ENCODE measurements at regions not wholly inside any gene's neighbourhood (a gene's known extent, or its start where the extent isn't known, plus 50 kb on each side); places are given as distances from the start of the nearest gene placed in this dataset.

DNA sequence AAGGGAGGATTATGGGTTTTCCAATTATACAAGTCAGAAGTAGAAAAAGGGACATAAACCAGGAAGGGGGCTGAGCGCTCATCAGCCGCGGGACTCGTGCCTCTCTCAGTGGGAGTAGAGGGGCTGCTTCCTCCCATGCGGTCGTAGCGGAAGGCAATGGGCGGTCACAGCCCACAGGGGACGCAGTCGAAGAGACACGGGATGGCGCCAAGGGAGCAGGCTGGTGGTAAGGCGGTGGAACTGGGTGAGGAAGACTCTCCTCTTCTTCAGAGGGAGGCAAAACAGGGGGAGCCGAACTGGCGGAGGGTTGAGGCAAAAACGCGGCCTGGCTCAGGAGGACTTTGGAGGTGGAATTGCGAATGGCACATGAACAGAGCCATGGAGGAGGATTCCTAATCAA, 677.7 kb downstream of the TMEM121 start:
- Mint-ChIP-seq H3K9me3 (ENCODE audit: insufficient read depth) (no peaks in the 10 kb centered on the region), H3K27me3 (ENCODE audit: low read depth) (peaks cover 35% of the 10 kb centered on the region), H3K4me3 (no peak overlapping the region), H3K4me1 (ENCODE audit: low read depth) (peaks cover 10% of the 10 kb centered on the region), H3K27ac (no peak overlapping the region), H3K36me3 (ENCODE audit: low read depth) (no peaks in the 10 kb centered on the region)
- ATAC-seq (no peak), DNase-seq (no peak)
- ChIA-PET POLR2A (no interaction called here), CTCF (interaction anchor here (1.7 kb wide), 1 partner anchor 20 kb away, joined by 3 read pairs; no protein-coding TSS in a partner anchor)

DNA sequence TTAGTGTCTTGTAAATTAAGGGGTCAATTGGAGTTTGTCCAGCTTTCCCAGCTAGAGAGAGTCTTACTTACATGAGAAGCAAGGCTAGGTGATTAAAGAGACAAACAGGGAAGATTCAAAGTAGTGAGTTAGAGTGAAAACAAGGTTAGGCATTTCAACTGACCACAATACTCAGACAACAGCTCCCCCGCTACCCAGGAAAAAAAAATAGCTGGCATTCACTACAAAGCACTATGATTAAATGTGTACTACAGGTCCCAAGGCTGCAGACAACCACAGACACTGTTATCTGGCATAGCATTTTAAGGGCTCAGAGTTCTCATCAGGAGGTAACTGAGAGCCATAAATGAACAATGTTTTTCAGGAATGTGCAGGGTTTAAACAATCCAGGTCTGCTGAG, 680.9 kb downstream of the TMEM121 start:
- ATAC-seq: no peak
- DNase-seq: no peak
- ChIA-PET POLR2A (no interaction called here), CTCF (interaction anchor here (1.2 kb wide), 1 partner anchor 16 kb away, joined by 3 read pairs; no protein-coding TSS in a partner anchor)
- no peaks in the 10 kb centered on the region for H3K36me3 Mint-ChIP-seq (ENCODE audit: low read depth)
- H3K4me1 Mint-ChIP-seq (ENCODE audit: low read depth): peaks cover 14% of the 10 kb centered on the region
- no peaks in the 10 kb centered on the region for H3K9me3 Mint-ChIP-seq (ENCODE audit: insufficient read depth)
- H3K27me3 Mint-ChIP-seq (ENCODE audit: low read depth): peaks cover 20% of the 10 kb centered on the region
- H3K27ac Mint-ChIP-seq: no peak overlapping the region
- no peak overlapping the region for H3K4me3 Mint-ChIP-seq

- CTCF ChIA-PET: interaction anchor here (1.4 to 2.9 kb wide), 3 partner anchors 15 to 259 kb away, joined by 6 to 30 read pairs (median 11); no protein-coding TSS in a partner anchor
These were observed 682.4 kb downstream of the TMEM121 start for GRCh38 chr14:106208794-106209193.

DNA sequence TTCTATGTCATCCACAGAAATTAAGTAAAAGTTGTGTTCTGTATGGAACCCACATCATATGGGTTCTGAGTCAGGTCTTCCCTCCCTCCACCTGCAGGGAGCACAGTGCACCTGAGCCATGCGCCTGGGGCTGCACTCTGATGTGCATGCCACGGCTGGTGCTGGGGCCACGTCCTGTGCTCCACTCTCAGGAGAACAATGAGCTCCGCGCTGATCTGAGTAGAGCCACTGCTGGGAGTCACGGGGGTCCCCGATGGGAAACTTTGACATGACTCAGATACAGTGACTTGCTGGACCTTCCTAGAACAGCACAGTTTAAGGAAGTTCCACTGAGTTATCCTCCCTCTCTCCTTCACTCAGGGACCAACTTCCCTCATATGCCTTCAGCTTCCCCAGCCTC, 683.4 kb downstream of the TMEM121 start:
- CTCF ChIA-PET: interaction anchor here (0.6 to 2.9 kb wide), 24 partner anchors 9 to 258 kb away, joined by 3 to 30 read pairs (median 4); no protein-coding TSS in a partner anchor
- DNase-seq (peak; percentile 27), ATAC-seq (peak; percentile 61)
- peaks cover 14% of the 10 kb centered on the region for H3K4me1 Mint-ChIP-seq (ENCODE audit: low read depth)
- no peak overlapping the region for H3K4me3 Mint-ChIP-seq
- H3K36me3 Mint-ChIP-seq (ENCODE audit: low read depth): no peaks in the 10 kb centered on the region
- peak overlapping the region; percentile 80 for H3K27ac Mint-ChIP-seq
- POLR2A ChIA-PET: no interaction called here
- H3K9me3 Mint-ChIP-seq (ENCODE audit: insufficient read depth): no peaks in the 10 kb centered on the region
- peaks cover 24% of the 10 kb centered on the region for H3K27me3 Mint-ChIP-seq (ENCODE audit: low read depth)

More at GRCh38 chr14:106208794-106209193, 682.4 kb downstream of the TMEM121 start:
- POLR2A ChIA-PET: no interaction called here
- H3K4me1 Mint-ChIP-seq (ENCODE audit: low read depth): peaks cover 14% of the 10 kb centered on the region
- no peaks in the 10 kb centered on the region for H3K9me3 Mint-ChIP-seq (ENCODE audit: insufficient read depth)
- peaks cover 19% of the 10 kb centered on the region for H3K27me3 Mint-ChIP-seq (ENCODE audit: low read depth)
- ATAC-seq (no peak), DNase-seq (no peak)
- H3K4me3 Mint-ChIP-seq: no peak overlapping the region
- no peak overlapping the region for H3K27ac Mint-ChIP-seq
- no peaks in the 10 kb centered on the region for H3K36me3 Mint-ChIP-seq (ENCODE audit: low read depth)

- ChIA-PET POLR2A (no interaction called here), CTCF (interaction anchor here (0.7 to 2.9 kb wide), 23 partner anchors 10 to 257 kb away, joined by 3 to 30 read pairs (median 4); no protein-coding TSS in a partner anchor)
- H3K4me1 Mint-ChIP-seq (ENCODE audit: low read depth): peaks cover 14% of the 10 kb centered on the region
- H3K27ac Mint-ChIP-seq: peak overlapping the region; percentile 80
- H3K9me3 Mint-ChIP-seq (ENCODE audit: insufficient read depth): no peaks in the 10 kb centered on the region
- peaks cover 26% of the 10 kb centered on the region for H3K27me3 Mint-ChIP-seq (ENCODE audit: low read depth)
- DNase-seq (peak; percentile 56), ATAC-seq (peak; percentile 75)
- H3K4me3 Mint-ChIP-seq: no peak overlapping the region
- H3K36me3 Mint-ChIP-seq (ENCODE audit: low read depth): no peaks in the 10 kb centered on the region
These were observed 684.3 kb downstream of the TMEM121 start for GRCh38 chr14:106210650-106211049.

GRCh38 chr14:106211334-106211900, 685.0 kb downstream of the TMEM121 start:
- ATAC-seq (no peak), DNase-seq (no peak)
- Mint-ChIP-seq H3K27me3 (ENCODE audit: low read depth) (peaks cover 26% of the 10 kb centered on the region), H3K4me3 (no peak overlapping the region), H3K36me3 (ENCODE audit: low read depth) (no peaks in the 10 kb centered on the region), H3K9me3 (ENCODE audit: insufficient read depth) (no peaks in the 10 kb centered on the region), H3K27ac (no peak overlapping the region), H3K4me1 (ENCODE audit: low read depth) (peaks cover 14% of the 10 kb centered on the region)
- ChIA-PET CTCF (interaction anchor here (2.6 to 2.9 kb wide), 2 partner anchors 17 to 257 kb away, joined by 22 to 30 read pairs; no protein-coding TSS in a partner anchor), POLR2A (no interaction called here)

- CTCF ChIA-PET: interaction anchor here (1.3 kb wide), 1 partner anchor 99 kb away, joined by 4 read pairs; no protein-coding TSS in a partner anchor
- no peaks in the 10 kb centered on the region for H3K9me3 Mint-ChIP-seq (ENCODE audit: insufficient read depth)
These were observed 688.8 kb downstream of the TMEM121 start for GRCh38 chr14:106215229-106215628.

GRCh38 chr14:106216679-106217078, 690.3 kb downstream of the TMEM121 start:
- Mint-ChIP-seq H3K4me1 (ENCODE audit: low read depth) (peaks cover 8% of the 10 kb centered on the region), H3K9me3 (ENCODE audit: insufficient read depth) (no peaks in the 10 kb centered on the region), H3K27ac (no peak overlapping the region), H3K4me3 (no peak overlapping the region), H3K36me3 (ENCODE audit: low read depth) (no peaks in the 10 kb centered on the region), H3K27me3 (ENCODE audit: low read depth) (peaks cover 12% of the 10 kb centered on the region)
- CTCF ChIA-PET: interaction anchor here (1.2 kb wide), 1 partner anchor 12 kb away, joined by 3 read pairs; no protein-coding TSS in a partner anchor
- no peak for DNase-seq
- POLR2A ChIA-PET: no interaction called here
- ATAC-seq: no peak

More at GRCh38 chr14:106215229-106215628, 688.8 kb downstream of the TMEM121 start:
- POLR2A ChIA-PET: no interaction called here
- Mint-ChIP-seq H3K27ac (no peak overlapping the region), H3K4me1 (ENCODE audit: low read depth) (peaks cover 14% of the 10 kb centered on the region), H3K27me3 (ENCODE audit: low read depth) (peaks cover 9% of the 10 kb centered on the region), H3K36me3 (ENCODE audit: low read depth) (no peaks in the 10 kb centered on the region), H3K4me3 (no peak overlapping the region)
- no peak for DNase-seq
- no peak for ATAC-seq

GRCh38 chr14:106218174-106218573, 691.8 kb downstream of the TMEM121 start:
- no peak for ATAC-seq
- Mint-ChIP-seq H3K36me3 (ENCODE audit: low read depth) (no peaks in the 10 kb centered on the region), H3K27ac (no peak overlapping the region), H3K4me3 (no peak overlapping the region), H3K9me3 (ENCODE audit: insufficient read depth) (no peaks in the 10 kb centered on the region), H3K27me3 (ENCODE audit: low read depth) (peaks cover 12% of the 10 kb centered on the region), H3K4me1 (ENCODE audit: low read depth) (peaks cover 16% of the 10 kb centered on the region)
- DNase-seq: no peak
- ChIA-PET CTCF (no interaction called here), POLR2A (no interaction called here)

- no peaks in the 10 kb centered on the region for H3K9me3 Mint-ChIP-seq (ENCODE audit: insufficient read depth)
- no peaks in the 10 kb centered on the region for H3K36me3 Mint-ChIP-seq (ENCODE audit: low read depth)
- DNase-seq (no peak), ATAC-seq (no peak)
- POLR2A ChIA-PET: no interaction called here
- CTCF ChIA-PET: interaction anchor here (1.4 kb wide), 1 partner anchor 14 kb away, joined by 6 read pairs; no protein-coding TSS in a partner anchor
- peaks cover 33% of the 10 kb centered on the region for H3K4me1 Mint-ChIP-seq (ENCODE audit: low read depth)
- H3K27me3 Mint-ChIP-seq (ENCODE audit: low read depth): peaks cover 3% of the 10 kb centered on the region
- no peak overlapping the region for H3K4me3 Mint-ChIP-seq
- peak overlapping the region; percentile 81 for H3K27ac Mint-ChIP-seq
These were observed 695.9 kb downstream of the TMEM121 start for GRCh38 chr14:106222311-106222710.

DNA sequence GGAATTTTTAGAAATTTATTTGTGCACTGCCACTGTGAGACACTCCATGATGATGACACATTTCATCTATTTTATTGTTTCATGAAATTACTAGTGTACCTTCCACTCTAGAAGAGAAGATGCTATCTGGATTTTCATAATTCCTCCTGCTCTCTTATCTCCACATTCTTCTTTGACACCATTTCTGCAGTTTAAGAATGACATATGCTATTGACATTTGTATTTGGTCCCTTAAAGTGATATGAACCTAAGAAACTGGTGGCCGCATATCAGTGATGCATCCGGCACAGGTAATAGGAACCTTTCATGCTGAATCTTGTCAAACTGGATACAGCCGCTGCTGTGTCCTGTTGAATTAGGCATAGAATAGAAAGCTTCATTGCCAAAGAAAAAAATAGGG, 696.3 kb downstream of the TMEM121 start:
- Mint-ChIP-seq H3K4me1 (ENCODE audit: low read depth) (peaks cover 33% of the 10 kb centered on the region), H3K4me3 (no peak overlapping the region), H3K9me3 (ENCODE audit: insufficient read depth) (no peaks in the 10 kb centered on the region), H3K36me3 (ENCODE audit: low read depth) (no peaks in the 10 kb centered on the region), H3K27me3 (ENCODE audit: low read depth) (peaks cover 3% of the 10 kb centered on the region), H3K27ac (peak overlapping the region; percentile 81)
- ChIA-PET POLR2A (no interaction called here), CTCF (interaction anchor here (1.3 to 1.6 kb wide), 3 partner anchors 13 to 15 kb away, joined by 3 to 11 read pairs (median 6); no protein-coding TSS in a partner anchor)
- DNase-seq (no peak), ATAC-seq (no peak)

GRCh38 chr14:106227793-106228192, 701.4 kb downstream of the TMEM121 start:
- H3K36me3 Mint-ChIP-seq (ENCODE audit: low read depth): no peaks in the 10 kb centered on the region
- CTCF ChIA-PET: interaction anchor here (1.1 to 3.2 kb wide), 6 partner anchors 9 to 77 kb away, joined by 3 to 22 read pairs (median 4); no protein-coding TSS in a partner anchor
- H3K4me3 Mint-ChIP-seq: no peak overlapping the region
- ATAC-seq (no peak), DNase-seq (no peak)
- peaks cover 40% of the 10 kb centered on the region for H3K4me1 Mint-ChIP-seq (ENCODE audit: low read depth)
- H3K9me3 Mint-ChIP-seq (ENCODE audit: insufficient read depth): no peaks in the 10 kb centered on the region
- H3K27me3 Mint-ChIP-seq (ENCODE audit: low read depth): no peaks in the 10 kb centered on the region
- H3K27ac Mint-ChIP-seq: no peak overlapping the region
- POLR2A ChIA-PET: no interaction called here

Measured in activated CD8-positive, alpha-beta T cell treated with anti-CD3 and anti-CD28 coated beads, Interleukin-2, amount 10 ng/mL, durations not matched to agents 7 days and 5 days (primary cell).